Stimulated activated CD8-positive, alpha-beta memory T cell treated with anti-CD3 and anti-CD28 coated beads, Interleukin-4, amount 100 ng/mL, for 24 hours (primary cell): ENCODE measurements at regions not wholly inside any gene's neighbourhood (a gene's known extent, or its start where the extent isn't known, plus 50 kb on each side); places are given as distances from the start of the nearest gene placed in this dataset.

Experiments used
- DNase-seq: peaks from one replicate; pipeline ENCODE4 v3.0.0-alpha.2; 2020; ENCODE audit warnings: low read depth

DNA sequence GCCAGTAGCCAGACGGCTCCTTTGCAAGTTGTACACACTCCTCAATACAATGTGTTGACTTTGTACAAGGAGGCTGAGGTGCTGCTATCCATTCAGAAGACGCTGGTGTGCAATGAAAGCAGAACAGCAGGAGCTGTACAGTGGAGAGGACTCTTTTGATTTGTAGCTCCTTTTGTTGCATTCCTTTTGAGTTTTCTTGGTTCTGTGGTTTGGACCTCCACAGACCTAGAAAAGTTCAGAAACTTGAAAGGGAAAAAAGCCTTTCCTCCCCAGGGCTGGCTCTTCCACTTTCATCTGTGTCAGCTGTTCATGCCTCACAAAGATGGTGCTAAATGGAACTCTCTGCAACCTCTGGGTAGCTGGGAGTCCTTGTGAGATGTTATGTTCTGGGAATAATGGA, 117.4 kb downstream of the MAT2B start:
- DNase-seq = no peak

DNA sequence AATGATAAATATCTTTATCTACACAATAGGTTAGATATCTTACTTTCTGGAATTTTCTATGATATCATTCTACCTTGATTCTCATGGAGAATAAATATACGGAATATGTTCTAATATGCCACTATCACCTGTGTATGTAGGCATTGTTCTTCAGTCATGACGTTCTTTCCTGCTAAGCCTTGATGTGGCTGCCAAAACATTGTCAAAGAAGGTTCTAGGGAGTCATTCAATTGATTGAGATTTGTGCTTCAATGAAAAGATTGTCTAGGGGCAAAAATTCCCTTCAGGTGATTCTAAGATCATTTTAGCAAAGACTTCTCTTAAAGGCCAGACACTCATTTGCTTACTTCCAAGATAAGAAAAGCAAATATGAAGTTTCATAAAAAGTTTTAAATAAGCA, 118.1 kb downstream of the MAT2B start:
- DNase-seq = no peak

DNA sequence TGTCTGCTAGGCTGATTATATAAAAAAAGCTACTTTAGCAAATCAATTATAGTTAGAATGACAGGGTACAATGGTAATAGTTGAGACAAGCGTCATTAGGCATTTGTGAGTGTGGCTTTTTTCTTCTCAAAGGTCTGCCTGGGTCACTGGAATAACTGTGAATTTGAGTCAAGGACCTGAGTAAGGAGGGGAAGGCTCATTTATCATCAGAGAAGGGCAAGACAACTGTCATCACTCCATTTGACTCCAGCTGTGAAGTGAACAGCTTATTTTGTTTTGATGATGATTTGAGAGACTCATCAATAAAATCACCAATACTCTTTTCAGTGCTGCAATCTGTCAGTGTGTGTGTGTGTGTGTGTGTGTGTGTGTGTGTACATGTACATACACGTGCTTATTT, 118.6 kb downstream of the MAT2B start:
- no peak for DNase-seq

DNA sequence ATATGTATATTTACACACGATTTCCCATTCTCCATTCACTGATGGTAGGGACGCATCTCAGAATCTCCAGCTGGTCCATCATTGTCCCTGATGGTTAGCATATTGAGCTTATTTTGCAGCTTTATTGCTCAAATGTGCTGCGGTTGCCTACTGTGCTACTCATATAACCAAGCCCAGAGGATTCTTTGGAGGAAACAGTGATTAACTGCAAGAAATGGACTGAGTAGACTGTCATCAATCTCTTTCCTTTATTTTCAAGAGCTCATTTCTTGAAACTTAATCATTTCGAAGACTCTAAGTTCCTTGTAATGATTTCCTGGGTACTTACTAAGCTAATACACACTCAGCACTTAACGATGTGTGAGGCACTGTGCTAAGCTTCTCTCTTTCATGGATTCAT, 119.0 kb downstream of the MAT2B start:
- DNase-seq = no peak

DNA sequence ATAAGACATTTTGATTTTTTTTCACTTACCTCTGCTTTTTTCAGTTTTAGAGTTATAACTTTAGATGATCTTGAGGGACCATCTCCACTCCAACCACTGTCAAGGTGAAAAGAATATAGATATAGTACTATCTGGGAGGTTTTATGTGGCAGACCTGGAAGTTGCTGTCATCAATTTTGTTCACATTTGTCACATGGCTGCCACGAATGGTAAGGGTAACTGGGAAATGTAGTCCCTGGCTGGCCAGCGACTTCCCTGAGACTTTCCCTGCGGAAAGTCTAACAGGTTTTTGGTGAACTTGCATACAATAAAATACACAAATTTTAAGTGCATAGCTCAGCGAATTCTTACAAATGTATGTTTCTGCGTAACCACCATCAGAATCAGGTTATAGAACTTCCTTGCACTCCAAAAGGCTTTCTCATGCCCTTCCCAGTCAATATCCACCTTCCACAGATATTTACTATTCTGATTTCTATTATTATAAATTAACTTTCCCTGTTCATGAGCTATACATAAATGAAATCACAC, 121.5 kb downstream of the MAT2B start:
- DNase-seq = no peak

DNA sequence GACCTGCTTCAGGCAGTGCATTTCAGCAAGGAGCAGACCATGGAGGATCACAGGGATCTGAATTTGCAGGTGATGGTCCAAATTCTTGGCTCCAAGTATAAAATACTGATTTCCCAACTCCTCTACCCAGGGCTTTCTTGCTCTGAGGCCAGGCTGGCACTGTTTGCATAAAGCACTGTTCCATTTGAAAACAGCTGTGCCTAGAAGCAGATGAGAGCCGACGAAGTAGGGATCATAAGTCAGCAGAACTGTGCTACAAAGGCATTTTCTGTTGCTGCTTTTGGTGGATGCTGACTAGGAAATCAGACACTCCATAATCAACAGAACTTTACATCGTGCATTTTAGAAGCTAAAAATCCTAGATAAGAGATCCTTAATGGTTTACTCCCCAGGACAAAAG, 126.4 kb downstream of the MAT2B start:
- DNase-seq = no peak

DNA sequence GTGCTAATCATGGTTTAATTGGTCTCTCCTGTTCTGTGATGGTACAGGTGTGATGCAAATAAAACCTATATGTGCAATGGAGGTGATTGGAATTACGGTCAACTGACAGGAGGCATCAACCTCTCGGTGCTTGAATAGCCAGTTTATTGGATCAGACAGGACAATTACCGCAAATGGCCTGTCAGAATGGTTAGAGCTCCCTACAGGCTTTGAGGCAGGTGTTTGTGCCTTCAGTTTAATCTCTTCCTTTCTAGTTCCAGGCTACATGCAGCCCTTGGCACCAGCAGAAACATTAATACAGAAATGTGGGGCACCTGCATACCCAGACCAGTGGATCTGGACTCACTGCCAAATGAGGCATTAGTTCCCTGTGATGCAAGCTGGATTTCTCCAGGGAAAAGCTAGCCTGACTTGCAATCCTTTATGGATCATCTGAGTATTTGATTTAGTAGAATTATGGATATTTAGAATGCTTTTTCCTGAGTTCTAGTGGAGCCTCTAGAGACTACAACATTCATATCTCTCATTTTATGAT, 128.6 kb downstream of the MAT2B start:
- no peak for DNase-seq

DNA sequence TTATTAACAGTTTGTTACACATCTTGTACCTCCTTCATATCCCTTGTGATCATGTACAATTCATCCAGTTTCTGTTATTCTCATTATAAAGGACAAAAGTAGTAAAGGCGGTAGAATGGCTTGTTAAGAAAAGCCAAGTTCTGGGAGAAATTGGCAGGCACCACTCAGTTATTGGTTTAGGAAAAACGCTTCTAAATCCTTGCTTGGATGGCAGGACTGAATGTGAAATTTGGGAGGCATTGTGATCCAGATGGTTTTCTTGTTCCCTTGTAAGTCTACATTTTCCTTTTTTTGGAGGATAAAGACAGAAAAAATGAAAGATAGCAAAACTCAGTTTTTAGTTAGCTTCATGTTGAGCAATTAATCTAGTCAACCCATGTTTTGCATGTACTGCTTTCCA, 130.2 kb downstream of the MAT2B start:
- DNase-seq = no peak

DNA sequence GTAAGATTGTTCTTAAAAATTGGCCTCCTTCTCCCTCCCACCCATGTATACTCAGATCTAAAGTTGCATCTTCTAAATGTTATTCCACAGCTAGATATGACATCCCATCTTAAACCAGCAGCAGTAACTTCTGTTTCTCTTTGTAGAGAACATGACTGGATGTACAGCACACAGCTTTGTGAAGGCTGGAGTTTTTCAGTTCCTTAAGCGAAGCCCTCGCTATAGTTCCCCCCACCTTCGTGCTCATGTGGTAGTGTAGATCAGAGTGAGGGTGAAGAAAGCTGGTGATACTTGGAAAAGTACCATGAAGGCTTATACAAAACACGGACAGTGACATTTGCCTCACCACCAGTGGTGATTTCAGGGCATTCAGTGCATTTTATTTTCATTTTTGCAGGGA, 137.5 kb downstream of the MAT2B start:
- no peak for DNase-seq

DNA sequence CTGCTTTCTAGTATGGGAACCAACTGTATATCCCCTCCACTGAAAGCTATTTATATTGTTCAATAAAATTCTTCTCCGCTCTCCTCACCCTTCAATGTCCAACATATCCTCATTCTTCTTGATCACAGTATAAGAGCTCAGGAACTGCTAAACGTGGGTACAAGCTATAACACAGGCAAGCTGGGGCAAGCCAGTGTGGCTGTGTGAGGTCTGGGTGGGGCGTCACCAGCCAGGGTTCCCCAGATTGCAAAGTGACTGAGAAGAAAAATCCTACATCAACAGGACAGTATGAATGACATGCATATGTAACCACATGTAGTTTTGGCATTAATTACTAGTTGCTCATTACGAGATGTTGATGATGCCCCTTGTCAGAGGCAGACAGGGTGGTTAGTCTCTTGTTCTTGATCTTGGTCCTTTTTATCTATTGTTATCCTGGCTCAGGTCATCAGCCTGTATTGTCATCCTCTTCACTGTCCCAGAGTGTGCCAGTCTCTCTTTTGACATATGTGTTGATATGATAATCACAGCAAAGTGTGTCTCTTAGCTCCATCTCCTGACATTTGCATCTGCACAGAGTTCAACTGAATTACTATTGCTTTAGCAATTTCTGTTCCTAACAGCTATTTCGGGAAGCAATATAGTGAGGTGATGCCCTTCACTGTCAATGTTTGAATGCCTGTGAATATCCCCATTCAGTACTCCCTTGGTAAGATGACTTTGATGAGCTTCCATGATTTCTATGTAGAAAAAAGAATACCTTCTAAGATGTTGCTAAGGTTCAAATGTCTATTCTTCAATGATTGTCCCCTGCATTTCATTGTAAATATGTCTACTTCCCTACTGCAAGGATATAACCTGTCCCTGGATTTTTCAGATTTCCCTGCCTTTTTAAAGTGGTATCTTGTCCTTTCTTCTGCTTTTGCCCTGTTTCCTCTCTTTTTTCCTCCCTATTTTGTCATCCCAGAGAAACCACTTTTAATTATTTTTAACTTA, 140.3 kb downstream of the MAT2B start:
- no peak for DNase-seq

DNA sequence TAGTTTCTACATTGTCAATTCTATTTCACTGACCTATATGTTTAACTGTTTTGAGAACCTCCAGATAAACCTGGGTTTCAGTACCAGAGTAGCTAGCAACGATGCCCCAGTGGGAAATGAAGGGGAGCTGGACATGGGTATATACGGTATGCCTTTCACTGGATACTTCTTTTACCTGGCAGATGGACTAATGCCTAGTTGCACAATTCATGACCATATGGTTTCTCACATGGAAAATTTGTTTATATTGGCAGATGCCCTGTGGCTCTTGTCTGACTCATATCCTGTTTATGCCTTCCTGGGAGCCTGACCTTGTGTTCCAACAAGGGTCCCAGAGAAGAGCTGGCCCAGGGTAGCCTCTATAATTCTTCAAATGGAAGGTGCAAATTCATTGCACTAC, 144.1 kb downstream of the MAT2B start:
- DNase-seq = no peak

DNA sequence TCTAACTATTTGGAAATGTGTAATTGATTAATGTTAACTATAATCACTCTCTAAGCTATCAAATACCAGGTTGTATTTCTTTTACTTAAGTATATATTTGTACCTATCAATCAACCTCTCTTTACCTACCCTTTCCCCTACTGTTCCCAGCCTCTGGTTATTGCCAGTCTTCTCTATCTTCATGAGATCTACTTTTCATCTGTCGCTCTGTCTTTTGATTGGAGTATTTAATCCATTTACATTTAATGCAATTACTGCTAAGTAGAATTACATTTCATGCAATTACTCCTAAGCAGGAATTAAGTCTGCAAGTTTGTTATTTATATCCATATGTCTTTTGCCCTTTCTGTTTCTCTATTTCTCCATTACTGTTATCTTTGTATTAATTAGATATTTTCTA, 148.1 kb downstream of the MAT2B start:
- DNase-seq = no peak

DNA sequence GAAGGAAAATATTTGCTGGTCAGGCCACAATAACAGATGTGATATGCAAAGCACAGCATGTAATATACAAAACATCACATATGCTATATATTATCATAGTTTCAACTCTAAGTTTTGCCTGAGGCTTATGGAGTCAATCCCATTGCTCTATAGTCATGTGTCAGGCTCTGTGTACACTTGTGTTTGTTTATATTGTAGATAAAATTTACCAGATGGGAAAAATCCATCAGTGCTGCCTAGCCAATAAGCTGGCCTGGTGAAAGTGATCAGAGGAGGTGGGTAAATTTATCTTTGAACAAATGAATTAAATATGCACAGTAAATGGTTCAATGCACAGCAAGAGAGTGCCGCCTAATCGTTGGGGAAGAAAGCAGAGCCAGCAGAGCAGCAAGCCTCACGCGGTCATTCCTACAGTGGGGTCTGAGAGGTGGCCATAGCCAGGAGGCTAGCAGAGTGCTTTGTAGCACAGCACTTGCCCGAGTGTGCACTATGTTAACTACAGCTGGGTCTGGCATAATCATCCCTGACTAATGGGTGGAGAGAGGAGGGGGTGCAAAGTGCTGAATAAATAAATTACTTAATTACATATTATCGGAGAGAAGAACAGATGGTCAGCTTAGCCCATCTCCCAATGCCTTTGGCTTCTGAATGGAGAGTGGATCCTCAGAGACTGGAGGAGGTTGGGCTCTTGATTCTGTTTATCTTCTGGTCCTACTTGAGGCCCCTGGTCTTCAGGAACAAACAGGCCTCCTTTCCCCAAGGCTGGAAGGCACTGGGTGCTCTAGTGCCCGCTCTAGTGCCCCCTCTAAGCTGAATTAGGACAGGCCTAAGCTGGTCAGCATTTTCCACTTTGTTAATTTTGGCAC, 153.5 kb downstream of the MAT2B start:
- DNase-seq = no peak

DNA sequence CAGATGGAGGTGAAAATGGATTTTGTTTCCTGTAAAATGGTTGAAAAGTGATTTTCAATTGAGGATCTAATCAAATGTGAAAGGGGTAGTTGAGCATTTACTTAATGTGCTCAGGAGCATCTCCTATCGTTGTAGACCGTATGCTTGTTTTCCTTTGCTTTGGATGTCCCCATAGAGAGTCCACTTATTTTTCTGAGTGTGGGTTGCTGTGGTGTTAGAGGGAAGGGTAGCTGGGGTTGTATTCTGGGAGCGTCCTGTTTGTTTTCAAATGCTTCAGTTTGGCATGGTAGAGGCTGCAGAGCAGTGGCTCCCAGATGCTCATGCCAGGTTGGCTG, 154.1 kb downstream of the MAT2B start:
- DNase-seq = no peak

DNA sequence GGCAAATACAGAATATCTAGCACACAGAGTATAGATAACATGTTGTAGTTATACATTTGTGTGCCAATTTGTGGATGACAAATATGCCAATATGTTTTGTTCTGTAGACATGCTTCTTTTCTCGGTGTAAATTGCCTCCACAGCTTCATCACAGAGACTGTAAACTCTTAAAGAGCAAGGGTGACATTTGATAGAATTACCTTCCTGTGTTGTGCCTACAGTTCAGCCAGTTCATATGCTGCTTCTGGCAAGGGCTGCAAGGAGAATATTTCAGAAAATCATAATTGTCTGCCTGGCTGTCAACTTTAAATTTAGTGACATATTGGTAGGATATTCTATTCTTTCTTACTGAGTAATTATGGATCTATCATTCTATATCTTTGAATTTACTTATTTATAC, 155.1 kb downstream of the MAT2B start:
- DNase-seq = no peak

DNA sequence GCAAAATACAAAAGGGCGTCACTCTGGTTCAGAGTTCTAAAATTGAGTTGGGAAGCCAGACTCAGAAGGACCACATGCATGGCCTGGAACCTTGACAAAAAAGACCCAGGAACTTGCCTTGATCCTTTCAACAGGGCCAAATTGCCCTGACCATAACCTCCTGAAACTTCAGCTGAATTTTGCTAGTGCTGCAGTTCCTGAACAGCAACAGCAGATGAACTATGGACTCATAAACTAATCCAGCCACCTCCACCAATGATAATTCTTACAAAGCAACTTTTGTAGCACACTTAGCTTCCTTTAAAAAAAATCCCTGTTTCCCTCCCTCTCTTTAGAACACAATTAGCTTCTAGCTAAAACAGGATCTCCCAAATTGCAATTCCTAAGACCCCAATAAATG, 155.9 kb downstream of the MAT2B start:
- no peak for DNase-seq

DNA sequence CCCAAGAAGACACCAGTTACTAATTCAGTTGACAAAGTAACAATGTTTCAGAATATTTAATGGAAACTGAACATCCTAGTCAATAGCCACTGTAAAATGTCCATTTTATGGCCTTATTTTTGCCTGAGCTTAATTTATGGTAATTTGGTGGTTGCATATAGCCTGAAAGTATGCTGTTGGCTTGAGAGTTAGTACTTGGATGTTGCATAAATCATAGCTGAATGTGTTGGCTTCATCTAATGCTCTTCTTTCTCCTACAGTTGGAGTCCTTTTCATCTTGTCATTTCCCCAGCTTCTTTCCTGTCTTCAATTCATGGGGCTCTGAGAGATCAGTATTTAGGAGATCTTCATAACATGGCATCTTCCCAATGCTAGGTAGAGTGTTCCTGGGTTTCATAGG, 164.6 kb downstream of the MAT2B start:
- no peak for DNase-seq

DNA sequence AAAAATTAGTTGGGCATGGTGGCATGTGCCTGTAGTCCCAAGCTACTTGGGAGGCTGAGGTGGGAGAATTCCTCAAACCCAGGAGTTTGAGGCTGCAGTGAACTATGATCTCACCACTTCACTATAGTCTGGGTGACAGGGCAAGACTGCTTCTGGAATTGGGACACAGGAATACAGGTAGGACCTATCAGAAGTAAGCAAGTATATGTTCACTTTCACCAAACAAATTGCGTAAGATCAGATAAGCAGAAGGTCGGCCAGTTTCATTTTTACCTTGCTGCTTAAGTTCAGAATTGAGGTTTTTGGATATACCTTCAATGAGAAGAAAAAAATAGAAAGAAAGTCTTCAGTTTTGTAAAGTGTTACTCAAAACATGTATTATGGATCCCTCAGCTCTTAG, 171.7 kb downstream of the MAT2B start:
- no peak for DNase-seq

DNA sequence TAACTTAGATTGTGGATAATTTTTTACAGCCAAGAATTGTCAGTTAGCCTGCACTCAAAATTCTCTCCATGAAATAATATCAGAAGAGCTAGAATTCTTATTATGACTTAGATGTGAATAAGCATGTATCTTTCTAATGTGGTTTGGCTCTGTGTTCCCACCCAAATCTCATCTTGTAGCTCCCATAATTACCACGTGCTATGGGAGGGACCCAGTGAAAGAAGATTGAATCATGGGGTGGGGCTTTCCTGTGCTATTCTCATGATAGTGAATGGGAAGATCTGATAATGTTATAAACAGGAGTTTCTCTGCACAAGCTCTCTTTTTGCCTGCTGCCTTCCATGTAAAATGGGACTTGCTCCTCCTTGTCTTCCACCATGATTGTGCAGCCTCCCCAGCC, 176.8 kb downstream of the MAT2B start:
- no peak for DNase-seq

DNA sequence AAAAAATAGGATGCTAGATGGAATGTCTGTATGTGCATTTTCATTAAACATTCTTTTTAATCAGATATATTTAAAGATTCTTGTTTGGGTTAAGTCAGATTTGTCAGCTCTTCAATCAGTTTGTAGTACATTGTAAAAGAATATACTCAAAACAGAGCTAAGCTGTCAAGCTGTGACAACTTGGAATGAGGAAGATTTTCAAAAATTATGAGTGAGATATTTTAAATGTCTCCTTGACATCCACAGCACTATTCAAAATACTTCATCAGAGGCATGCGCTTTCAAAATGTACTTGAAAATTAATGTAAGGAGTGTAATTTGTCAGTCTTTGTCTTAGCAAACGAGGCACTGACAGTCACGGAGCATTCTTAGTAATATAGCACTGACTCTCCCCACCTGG, 182.0 kb downstream of the MAT2B start:
- DNase-seq = no peak

DNA sequence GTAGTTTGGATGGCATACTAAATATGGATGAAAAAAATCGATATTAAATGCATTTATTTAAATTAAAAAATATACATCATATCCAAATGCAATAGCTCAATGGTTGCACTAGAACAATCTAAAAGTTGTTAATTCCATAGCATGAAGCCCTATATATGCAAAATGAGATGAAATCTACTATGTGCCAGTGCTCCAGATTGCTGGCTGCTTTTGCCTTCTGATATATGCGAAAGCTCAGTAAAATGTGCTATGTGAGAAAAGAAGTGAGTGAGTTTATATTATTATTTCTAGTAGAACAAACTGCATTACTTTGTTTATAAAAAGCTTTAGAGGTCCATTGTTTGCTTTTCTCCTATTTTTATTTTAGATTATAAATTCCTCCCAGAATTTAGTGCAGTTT, 186.7 kb downstream of the MAT2B start:
- no peak for DNase-seq

DNA sequence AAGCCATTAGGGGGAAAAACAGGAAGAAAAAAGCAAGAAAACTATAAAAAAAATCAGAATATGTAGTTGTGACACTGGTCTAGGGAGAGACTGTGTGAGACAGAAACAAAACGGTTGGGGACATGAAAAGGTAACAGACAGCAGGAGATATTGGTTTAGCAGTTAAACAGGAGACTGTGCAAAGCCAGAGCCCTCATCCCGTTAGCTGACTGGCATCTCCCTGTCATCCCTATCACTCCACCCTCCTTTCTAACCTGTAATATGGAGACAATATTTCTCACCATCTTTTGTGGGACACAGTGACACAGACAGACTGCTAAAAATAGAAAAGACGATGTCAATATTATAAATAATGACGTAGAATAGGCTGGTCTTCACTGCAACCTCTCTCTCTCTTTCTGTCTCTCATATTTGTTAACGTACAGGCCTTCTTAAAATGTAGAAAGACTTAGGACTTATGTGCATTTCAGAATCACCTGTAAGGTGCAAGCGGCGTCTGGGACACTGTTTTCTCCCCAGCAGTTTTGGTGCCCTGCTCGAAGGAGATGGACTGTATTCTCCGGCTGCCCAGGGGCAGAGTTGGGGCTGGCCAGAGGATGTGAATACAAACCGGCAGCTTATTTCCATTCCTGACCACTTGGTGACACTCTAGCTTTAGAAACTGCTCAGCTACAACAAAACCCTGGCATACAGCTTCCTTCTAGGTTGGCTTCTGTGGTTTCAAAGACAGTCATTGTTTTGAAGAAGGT, 190.6 kb downstream of the MAT2B start:
- DNase-seq = no peak
